WI38 (cell line): ENCODE measurements at regions not wholly inside any gene's neighbourhood (a gene's known extent, or its start where the extent isn't known, plus 50 kb on each side); places are given as distances from the start of the nearest gene placed in this dataset.

Experiments
- H3K4me3 ChIP-seq: 2 replicates; pipeline ENCODE4 v1.5.1; 2011; ENCODE audit warnings: low read depth, mild to moderate bottlenecking, control low read depth, low read length
- CTCF ChIP-seq: IDR thresholded peaks from 2 replicates; pipeline ENCODE4 v1.5.1; 2012; ENCODE audit warnings: low read depth, mild to moderate bottlenecking, control low read depth, low read length

- H3K4me3 ChIP-seq, result no peak overlapping the region
- TF ChIP-seq CTCF, result no peak
These were observed 596.2 kb upstream of the TMEM132C start for GRCh38 chr12:127670796-127671195.

GRCh38 chr12:127675936-127676335 is 591.0 kb upstream of the TMEM132C start:
- H3K4me3 ChIP-seq, result no peak overlapping the region
- no peak for TF ChIP-seq CTCF

- TF ChIP-seq CTCF, result peak; percentile 62
- no peak overlapping the region for H3K4me3 ChIP-seq
These were observed 589.3 kb upstream of the TMEM132C start for GRCh38 chr12:127677537-127678131.

GRCh38 chr12:127678945-127679344 is 588.0 kb upstream of the TMEM132C start:
- no peak for TF ChIP-seq CTCF
- H3K4me3 ChIP-seq, result no peak overlapping the region

- TF ChIP-seq CTCF, result no peak
- H3K4me3 ChIP-seq, result no peak overlapping the region
These were observed 586.5 kb upstream of the TMEM132C start for GRCh38 chr12:127680516-127680915.

GRCh38 chr12:127681151-127681754 is 585.7 kb upstream of the TMEM132C start:
- no peak overlapping the region for H3K4me3 ChIP-seq
- no peak for TF ChIP-seq CTCF

- no peak for TF ChIP-seq CTCF
- no peak overlapping the region for H3K4me3 ChIP-seq
These were observed 581.5 kb upstream of the TMEM132C start for GRCh38 chr12:127685491-127685890.
